GM23338 (cell line): ENCODE measurements at regions not wholly inside any gene's neighbourhood (a gene's known extent, or its start where the extent isn't known, plus 50 kb on each side); places are given as distances from the start of the nearest gene placed in this dataset.

Source experiments
- ATAC-seq: fragments of 200-7000 bp; cut with Tn5 transposase; 3 replicates; pipeline ENCODE4 v1.9.1; 2020
- DNase-seq: peaks from one replicate; pipeline ENCODE4 v3.0.0-alpha.2; 2015; ENCODE audit warnings: low spot score
- H2AFZ ChIP-seq: fragments of 200-600 bp; sonication (generic); 2 replicates; pipeline ENCODE4 v1.8.0; 2016; ENCODE audit warnings: antibody characterized with exemption, mild to moderate bottlenecking, moderate library complexity
- H3F3A ChIP-seq: fragments of 200-600 bp; sonication (generic); replicated peaks from 2 replicates; pipeline ENCODE4 v1.8.0; 2017; ENCODE audit warnings: antibody characterized with exemption, mixed run types, low read depth
- H3K27ac ChIP-seq: fragments of 200-600 bp; sonication (generic); 2 replicates; pipeline ENCODE4 v1.6.1; 2016; ENCODE audit warnings: low read depth
- H3K27me3 ChIP-seq: fragments of 200-600 bp; sonication (generic); 2 replicates; pipeline ENCODE4 v1.8.0; 2016; ENCODE audit warnings: mild to moderate bottlenecking, mixed run types, moderate library complexity; ENCODE audit not compliant: insufficient read depth
- H3K36me3 ChIP-seq: fragments of 200-600 bp; sonication (generic); 2 replicates; pipeline ENCODE4 v1.8.0; 2016; ENCODE audit warnings: mild to moderate bottlenecking; ENCODE audit not compliant: insufficient read depth
- H3K4me1 ChIP-seq: fragments of 200-600 bp; sonication (generic); 2 replicates; pipeline ENCODE4 v1.8.0; 2016; ENCODE audit warnings: mild to moderate bottlenecking, moderate library complexity; ENCODE audit not compliant: insufficient read depth
- H3K4me2 ChIP-seq: fragments of 200-600 bp; sonication (generic); 2 replicates; pipeline ENCODE4 v1.7.1; 2017; ENCODE audit warnings: mixed run types
- H3K4me3 ChIP-seq: fragments of 200-600 bp; sonication (generic); 2 replicates; pipeline ENCODE4 v1.6.1; 2016; ENCODE audit warnings: mixed run types
- H3K79me2 ChIP-seq: fragments of 200-600 bp; sonication (generic); replicated peaks from 2 replicates; pipeline ENCODE4 v1.8.0; 2017; ENCODE audit warnings: mild to moderate bottlenecking; ENCODE audit not compliant: insufficient read depth
- H3K9me2 ChIP-seq: fragments of 200-600 bp; sonication (generic); 2 replicates; pipeline ENCODE4 v1.8.0; 2017; ENCODE audit not compliant: insufficient read depth
- H4K20me1 ChIP-seq: fragments of 200-600 bp; sonication (generic); replicated peaks from 2 replicates; pipeline ENCODE4 v1.8.0; 2017; ENCODE audit warnings: mild to moderate bottlenecking; ENCODE audit not compliant: insufficient read depth
- H3K27ac Mint-ChIP-seq: 2 replicates; pipeline ENCODE4 v1.8.0; 2020; ENCODE audit warnings: inconsistent platforms, mild to moderate bottlenecking, moderate library complexity, mixed read lengths
- H3K27me3 Mint-ChIP-seq: 3 replicates; pipeline ENCODE4 v1.8.0; 2022; ENCODE audit warnings: low read depth, mild to moderate bottlenecking, moderate library complexity, mixed read lengths, inconsistent platforms; ENCODE audit not compliant: insufficient read depth, poor library complexity
- H3K36me3 Mint-ChIP-seq: 3 replicates; pipeline ENCODE4 v1.8.0; 2021; ENCODE audit warnings: low read depth, mild to moderate bottlenecking, inconsistent platforms, moderate library complexity, mixed read lengths
- H3K4me1 Mint-ChIP-seq: 3 replicates; pipeline ENCODE4 v1.8.0; 2020; ENCODE audit warnings: mild to moderate bottlenecking, inconsistent platforms, mixed read lengths
- H3K4me3 Mint-ChIP-seq: 3 replicates; pipeline ENCODE4 v1.8.0; 2021; ENCODE audit warnings: moderate library complexity, mild to moderate bottlenecking, inconsistent platforms, mixed read lengths
- H3K9me3 Mint-ChIP-seq: 3 replicates; pipeline ENCODE4 v1.8.0; 2020; ENCODE audit warnings: moderate library complexity, mild to moderate bottlenecking, inconsistent platforms, mixed read lengths
- CREB1 ChIP-seq: fragments of 250-450 bp; sonication (Bioruptor Pico); IDR thresholded peaks from 2 replicates; pipeline ENCODE4 v1.5.0; 2020; ENCODE audit warnings: low read depth, mild to moderate bottlenecking, moderate library complexity
- ETS1 ChIP-seq: IDR thresholded peaks from 2 replicates; pipeline ENCODE4 v1.6.1; 2016; ENCODE audit warnings: antibody characterized with exemption
- EZH2 ChIP-seq: fragments of 200-600 bp; sonication (generic); IDR thresholded peaks from one replicate; pipeline ENCODE4 v1.8.0; 2017; ENCODE audit warnings: antibody characterized with exemption, mild to moderate bottlenecking, low read depth; ENCODE audit not compliant: unreplicated experiment
- EZH2phosphoT487 ChIP-seq: fragments of 200-600 bp; sonication (generic); IDR thresholded peaks from one replicate; pipeline ENCODE4 v1.8.1; 2018; ENCODE audit warnings: antibody characterized with exemption; ENCODE audit not compliant: unreplicated experiment
- JUNB ChIP-seq: IDR thresholded peaks from one replicate; pipeline ENCODE4 v1.6.1; 2016; ENCODE audit warnings: antibody characterized with exemption; ENCODE audit not compliant: unreplicated experiment
- NANOG ChIP-seq: IDR thresholded peaks from 2 replicates; pipeline ENCODE4 v1.6.1; 2016; ENCODE audit warnings: antibody characterized with exemption, borderline replicate concordance
- POLR2AphosphoS5 ChIP-seq: IDR thresholded peaks from 2 replicates; pipeline ENCODE4 v1.6.1; 2016; ENCODE audit warnings: antibody characterized with exemption, low read depth
- STAT1 ChIP-seq: IDR thresholded peaks from one replicate; pipeline ENCODE4 v1.6.1; 2016; ENCODE audit warnings: antibody characterized with exemption; ENCODE audit not compliant: unreplicated experiment
- ZNF114 ChIP-seq: fragments of 250-450 bp; sonication (Bioruptor Pico); IDR thresholded peaks from 2 replicates; pipeline ENCODE4 v1.5.0; 2020; ENCODE audit warnings: mild to moderate bottlenecking, moderate library complexity
- ZNF331 ChIP-seq: fragments of 250-450 bp; sonication (Bioruptor Pico); IDR thresholded peaks from 2 replicates; pipeline ENCODE4 v1.5.0; 2020; ENCODE audit warnings: low read depth, mild to moderate bottlenecking, moderate library complexity
- TF ChIP-seq, protein P1 (sequence below): fragments of 250-450 bp; sonication (Bioruptor Pico); IDR thresholded peaks from 2 replicates; pipeline ENCODE4 v1.5.0; 2020; ENCODE audit warnings: mild to moderate bottlenecking, moderate library complexity
- TF ChIP-seq, protein P2 (sequence below): IDR thresholded peaks from one replicate; pipeline ENCODE4 v1.6.1; 2018; ENCODE audit warnings: antibody characterized with exemption; ENCODE audit not compliant: unreplicated experiment
- TF ChIP-seq, protein P3 (sequence below), 2 experiments: fragments of 200-600 bp in 1 of 2; sonication (generic) in 1 of 2; conservative IDR thresholded peaks; 2 replicates each; pipeline versions ENCODE4 v1.5.1 to v1.6.1; 2016 to 2017; ENCODE audit warnings: antibody characterized with exemption in 2 of 2, low read depth in 2 of 2, mild to moderate bottlenecking in 2 of 2, moderate library complexity in 1 of 2

DNA sequence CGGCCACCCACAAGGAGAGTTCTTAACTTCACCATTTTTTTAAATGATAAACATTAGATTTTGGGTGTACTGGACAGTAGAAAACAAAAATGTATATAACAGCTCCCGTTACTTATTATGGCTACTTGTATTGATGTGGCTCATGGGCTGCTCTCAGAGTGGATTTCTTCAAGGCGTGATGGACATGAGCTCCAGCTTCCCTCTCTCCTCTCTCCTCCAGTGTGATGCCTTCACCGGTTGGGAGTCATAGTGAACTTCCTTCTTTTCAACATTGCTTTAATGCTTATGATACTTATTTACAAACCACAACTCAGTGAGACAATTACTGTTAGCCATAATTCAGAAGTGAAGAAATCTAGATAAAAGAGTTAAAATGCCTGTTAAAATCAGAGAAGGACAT lies 515.2 kb downstream of the RNF144A start:
- no peak overlapping the region for H2AFZ ChIP-seq
- H3K36me3 ChIP-seq = peaks cover 9% of the 10 kb centered on the region; the same call in 1 of the 2 replicates
- H3K27ac ChIP-seq = no peak overlapping the region
- no peak for ATAC-seq
- H3K4me2 ChIP-seq = no peak overlapping the region
- TF ChIP-seq EZH2phosphoT487 (no peak), EZH2 (no peak), ETS1 (no peak), CREB1 (CRISPR knock-in tag) (no peak), NANOG (no peak), ZNF331 (no peak), STAT1 (no peak), ZNF114 (CRISPR knock-in tag) (no peak), JUNB (no peak), POLR2AphosphoS5 (no peak)
- TF ChIP-seq, protein P1, sequence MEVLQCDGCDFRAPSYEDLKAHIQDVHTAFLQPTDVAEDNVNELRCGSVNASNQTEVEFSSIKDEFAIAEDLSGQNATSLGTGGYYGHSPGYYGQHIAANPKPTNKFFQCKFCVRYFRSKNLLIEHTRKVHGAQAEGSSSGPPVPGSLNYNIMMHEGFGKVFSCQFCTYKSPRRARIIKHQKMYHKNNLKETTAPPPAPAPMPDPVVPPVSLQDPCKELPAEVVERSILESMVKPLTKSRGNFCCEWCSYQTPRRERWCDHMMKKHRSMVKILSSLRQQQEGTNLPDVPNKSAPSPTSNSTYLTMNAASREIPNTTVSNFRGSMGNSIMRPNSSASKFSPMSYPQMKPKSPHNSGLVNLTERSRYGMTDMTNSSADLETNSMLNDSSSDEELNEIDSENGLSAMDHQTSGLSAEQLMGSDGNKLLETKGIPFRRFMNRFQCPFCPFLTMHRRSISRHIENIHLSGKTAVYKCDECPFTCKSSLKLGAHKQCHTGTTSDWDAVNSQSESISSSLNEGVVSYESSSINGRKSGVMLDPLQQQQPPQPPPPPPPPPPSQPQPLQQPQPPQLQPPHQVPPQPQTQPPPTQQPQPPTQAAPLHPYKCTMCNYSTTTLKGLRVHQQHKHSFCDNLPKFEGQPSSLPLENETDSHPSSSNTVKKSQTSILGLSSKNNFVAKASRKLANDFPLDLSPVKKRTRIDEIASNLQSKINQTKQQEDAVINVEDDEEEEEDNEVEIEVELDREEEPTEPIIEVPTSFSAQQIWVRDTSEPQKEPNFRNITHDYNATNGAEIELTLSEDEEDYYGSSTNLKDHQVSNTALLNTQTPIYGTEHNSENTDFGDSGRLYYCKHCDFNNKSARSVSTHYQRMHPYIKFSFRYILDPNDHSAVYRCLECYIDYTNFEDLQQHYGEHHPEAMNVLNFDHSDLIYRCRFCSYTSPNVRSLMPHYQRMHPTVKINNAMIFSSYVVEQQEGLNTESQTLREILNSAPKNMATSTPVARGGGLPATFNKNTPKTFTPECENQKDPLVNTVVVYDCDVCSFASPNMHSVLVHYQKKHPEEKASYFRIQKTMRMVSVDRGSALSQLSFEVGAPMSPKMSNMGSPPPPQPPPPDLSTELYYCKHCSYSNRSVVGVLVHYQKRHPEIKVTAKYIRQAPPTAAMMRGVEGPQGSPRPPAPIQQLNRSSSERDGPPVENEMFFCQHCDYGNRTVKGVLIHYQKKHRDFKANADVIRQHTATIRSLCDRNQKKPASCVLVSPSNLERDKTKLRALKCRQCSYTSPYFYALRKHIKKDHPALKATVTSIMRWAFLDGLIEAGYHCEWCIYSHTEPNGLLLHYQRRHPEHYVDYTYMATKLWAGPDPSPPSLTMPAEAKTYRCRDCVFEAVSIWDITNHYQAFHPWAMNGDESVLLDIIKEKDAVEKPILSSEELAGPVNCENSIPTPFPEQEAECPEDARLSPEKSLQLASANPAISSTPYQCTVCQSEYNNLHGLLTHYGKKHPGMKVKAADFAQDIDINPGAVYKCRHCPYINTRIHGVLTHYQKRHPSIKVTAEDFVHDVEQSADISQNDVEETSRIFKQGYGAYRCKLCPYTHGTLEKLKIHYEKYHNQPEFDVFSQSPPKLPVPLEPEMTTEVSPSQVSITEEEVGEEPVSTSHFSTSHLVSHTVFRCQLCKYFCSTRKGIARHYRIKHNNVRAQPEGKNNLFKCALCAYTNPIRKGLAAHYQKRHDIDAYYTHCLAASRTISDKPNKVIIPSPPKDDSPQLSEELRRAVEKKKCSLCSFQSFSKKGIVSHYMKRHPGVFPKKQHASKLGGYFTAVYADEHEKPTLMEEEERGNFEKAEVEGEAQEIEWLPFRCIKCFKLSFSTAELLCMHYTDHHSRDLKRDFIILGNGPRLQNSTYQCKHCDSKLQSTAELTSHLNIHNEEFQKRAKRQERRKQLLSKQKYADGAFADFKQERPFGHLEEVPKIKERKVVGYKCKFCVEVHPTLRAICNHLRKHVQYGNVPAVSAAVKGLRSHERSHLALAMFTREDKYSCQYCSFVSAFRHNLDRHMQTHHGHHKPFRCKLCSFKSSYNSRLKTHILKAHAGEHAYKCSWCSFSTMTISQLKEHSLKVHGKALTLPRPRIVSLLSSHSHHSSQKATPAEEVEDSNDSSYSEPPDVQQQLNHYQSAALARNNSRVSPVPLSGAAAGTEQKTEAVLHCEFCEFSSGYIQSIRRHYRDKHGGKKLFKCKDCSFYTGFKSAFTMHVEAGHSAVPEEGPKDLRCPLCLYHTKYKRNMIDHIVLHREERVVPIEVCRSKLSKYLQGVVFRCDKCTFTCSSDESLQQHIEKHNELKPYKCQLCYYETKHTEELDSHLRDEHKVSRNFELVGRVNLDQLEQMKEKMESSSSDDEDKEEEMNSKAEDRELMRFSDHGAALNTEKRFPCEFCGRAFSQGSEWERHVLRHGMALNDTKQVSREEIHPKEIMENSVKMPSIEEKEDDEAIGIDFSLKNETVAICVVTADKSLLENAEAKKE (CRISPR knock-in tag) = no peak
- TF ChIP-seq, protein P2, sequence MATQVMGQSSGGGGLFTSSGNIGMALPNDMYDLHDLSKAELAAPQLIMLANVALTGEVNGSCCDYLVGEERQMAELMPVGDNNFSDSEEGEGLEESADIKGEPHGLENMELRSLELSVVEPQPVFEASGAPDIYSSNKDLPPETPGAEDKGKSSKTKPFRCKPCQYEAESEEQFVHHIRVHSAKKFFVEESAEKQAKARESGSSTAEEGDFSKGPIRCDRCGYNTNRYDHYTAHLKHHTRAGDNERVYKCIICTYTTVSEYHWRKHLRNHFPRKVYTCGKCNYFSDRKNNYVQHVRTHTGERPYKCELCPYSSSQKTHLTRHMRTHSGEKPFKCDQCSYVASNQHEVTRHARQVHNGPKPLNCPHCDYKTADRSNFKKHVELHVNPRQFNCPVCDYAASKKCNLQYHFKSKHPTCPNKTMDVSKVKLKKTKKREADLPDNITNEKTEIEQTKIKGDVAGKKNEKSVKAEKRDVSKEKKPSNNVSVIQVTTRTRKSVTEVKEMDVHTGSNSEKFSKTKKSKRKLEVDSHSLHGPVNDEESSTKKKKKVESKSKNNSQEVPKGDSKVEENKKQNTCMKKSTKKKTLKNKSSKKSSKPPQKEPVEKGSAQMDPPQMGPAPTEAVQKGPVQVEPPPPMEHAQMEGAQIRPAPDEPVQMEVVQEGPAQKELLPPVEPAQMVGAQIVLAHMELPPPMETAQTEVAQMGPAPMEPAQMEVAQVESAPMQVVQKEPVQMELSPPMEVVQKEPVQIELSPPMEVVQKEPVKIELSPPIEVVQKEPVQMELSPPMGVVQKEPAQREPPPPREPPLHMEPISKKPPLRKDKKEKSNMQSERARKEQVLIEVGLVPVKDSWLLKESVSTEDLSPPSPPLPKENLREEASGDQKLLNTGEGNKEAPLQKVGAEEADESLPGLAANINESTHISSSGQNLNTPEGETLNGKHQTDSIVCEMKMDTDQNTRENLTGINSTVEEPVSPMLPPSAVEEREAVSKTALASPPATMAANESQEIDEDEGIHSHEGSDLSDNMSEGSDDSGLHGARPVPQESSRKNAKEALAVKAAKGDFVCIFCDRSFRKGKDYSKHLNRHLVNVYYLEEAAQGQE = no peak
- TF ChIP-seq, protein P3, sequence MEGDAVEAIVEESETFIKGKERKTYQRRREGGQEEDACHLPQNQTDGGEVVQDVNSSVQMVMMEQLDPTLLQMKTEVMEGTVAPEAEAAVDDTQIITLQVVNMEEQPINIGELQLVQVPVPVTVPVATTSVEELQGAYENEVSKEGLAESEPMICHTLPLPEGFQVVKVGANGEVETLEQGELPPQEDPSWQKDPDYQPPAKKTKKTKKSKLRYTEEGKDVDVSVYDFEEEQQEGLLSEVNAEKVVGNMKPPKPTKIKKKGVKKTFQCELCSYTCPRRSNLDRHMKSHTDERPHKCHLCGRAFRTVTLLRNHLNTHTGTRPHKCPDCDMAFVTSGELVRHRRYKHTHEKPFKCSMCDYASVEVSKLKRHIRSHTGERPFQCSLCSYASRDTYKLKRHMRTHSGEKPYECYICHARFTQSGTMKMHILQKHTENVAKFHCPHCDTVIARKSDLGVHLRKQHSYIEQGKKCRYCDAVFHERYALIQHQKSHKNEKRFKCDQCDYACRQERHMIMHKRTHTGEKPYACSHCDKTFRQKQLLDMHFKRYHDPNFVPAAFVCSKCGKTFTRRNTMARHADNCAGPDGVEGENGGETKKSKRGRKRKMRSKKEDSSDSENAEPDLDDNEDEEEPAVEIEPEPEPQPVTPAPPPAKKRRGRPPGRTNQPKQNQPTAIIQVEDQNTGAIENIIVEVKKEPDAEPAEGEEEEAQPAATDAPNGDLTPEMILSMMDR (conservative IDR thresholded peaks at IDR 0.05; ENCODE audit: low read depth in 2 of 2) = no peak
- DNase-seq = no peak
- H3K4me3 ChIP-seq = no peak overlapping the region
- H3K27me3 ChIP-seq = no peaks in the 10 kb centered on the region; the same call in 1 of the 2 replicates
- Mint-ChIP-seq H3K4me3 (no peak overlapping the region; the same call in 2 of the 3 replicates), H3K36me3 (peaks cover 38% of the 10 kb centered on the region), H3K27ac (no peak overlapping the region), H3K4me1 (peaks cover 33% of the 10 kb centered on the region), H3K9me3 (peaks cover 34% of the 10 kb centered on the region), H3K27me3 (peaks cover 13% of the 10 kb centered on the region)
- peaks cover 13% of the 10 kb centered on the region for H3F3A ChIP-seq
- no peaks in the 10 kb centered on the region for H4K20me1 ChIP-seq
- H3K79me2 ChIP-seq = no peaks in the 10 kb centered on the region
- H3K9me2 ChIP-seq = peaks cover 21% of the 10 kb centered on the region
- peaks cover 36% of the 10 kb centered on the region for H3K4me1 ChIP-seq
